SK-N-SH treated with all-trans-retinoic acid at 6 μM for 48 hours (cell line): ENCODE measurements at regions not wholly inside any gene's neighbourhood (a gene's known extent, or its start where the extent isn't known, plus 50 kb on each side); places are given as distances from the start of the nearest gene placed in this dataset.

Experiments
- ARNTL ChIP-seq: fragments of 450-650 bp; formaldehyde crosslinking; IDR thresholded peaks from 2 replicates; pipeline ENCODE4 v1.5.0; 2020; ENCODE audit warnings: low read depth, mild to moderate bottlenecking, moderate library complexity, borderline replicate concordance
- CREB5 ChIP-seq: fragments of 250-450 bp; sonication (Bioruptor Pico); IDR thresholded peaks from 2 replicates; pipeline ENCODE4 v1.5.1; 2020; ENCODE audit warnings: low read depth, mild to moderate bottlenecking, moderate library complexity
- CSRNP3 ChIP-seq: fragments of 250-450 bp; sonication (Bioruptor Pico); IDR thresholded peaks from 2 replicates; pipeline ENCODE4 v1.5.1; 2021; ENCODE audit warnings: mild to moderate bottlenecking, moderate library complexity
- GLIS3 ChIP-seq: fragments of 250-450 bp; sonication (Bioruptor Pico); IDR thresholded peaks from 2 replicates; pipeline ENCODE4 v1.5.0; 2020; ENCODE audit warnings: mild to moderate bottlenecking, moderate library complexity
- ISL1 ChIP-seq: fragments of 250-450 bp; sonication (Bioruptor Pico); IDR thresholded peaks from 2 replicates; pipeline ENCODE4 v2.1.2; 2022; ENCODE audit warnings: mild to moderate bottlenecking, moderate library complexity
- PATZ1 ChIP-seq: fragments of 250-450 bp; sonication (Bioruptor Pico); IDR thresholded peaks from 2 replicates; pipeline ENCODE4 v1.8.0; 2020; ENCODE audit warnings: mild to moderate bottlenecking, moderate library complexity, borderline replicate concordance
- PPARA ChIP-seq: fragments of 250-450 bp; sonication (Bioruptor Pico); IDR thresholded peaks from 2 replicates; pipeline ENCODE4 v1.5.0; 2020; ENCODE audit warnings: mild to moderate bottlenecking, borderline replicate concordance
- RARB ChIP-seq: fragments of 250-450 bp; sonication (Bioruptor Pico); IDR thresholded peaks from 2 replicates; pipeline ENCODE4 v1.8.0; 2021; ENCODE audit warnings: mild to moderate bottlenecking, moderate library complexity
- SNAI2 ChIP-seq: fragments of 250-450 bp; sonication (Bioruptor Pico); IDR thresholded peaks from 2 replicates; pipeline ENCODE4 v1.5.0; 2020; ENCODE audit warnings: mild to moderate bottlenecking, moderate library complexity
- TOX ChIP-seq: fragments of 250-450 bp; sonication (Bioruptor Pico); IDR thresholded peaks from 2 replicates; pipeline ENCODE4 v1.8.0; 2021; ENCODE audit warnings: mild to moderate bottlenecking, moderate library complexity, borderline replicate concordance
- ZC3H10 ChIP-seq: fragments of 250-450 bp; sonication (Bioruptor Pico); IDR thresholded peaks from 2 replicates; pipeline ENCODE4 v1.5.1; 2021; ENCODE audit warnings: mild to moderate bottlenecking, moderate library complexity
- ZFP3 ChIP-seq: fragments of 250-450 bp; sonication (Bioruptor Pico); IDR thresholded peaks from 2 replicates; pipeline ENCODE4 v1.5.0; 2020; ENCODE audit warnings: mild to moderate bottlenecking, moderate library complexity
- ZNF70 ChIP-seq: fragments of 450-650 bp; formaldehyde crosslinking; IDR thresholded peaks from 2 replicates; pipeline ENCODE4 v1.5.0; 2020; ENCODE audit warnings: mild to moderate bottlenecking, moderate library complexity
- ZNF8 ChIP-seq: fragments of 450-650 bp; formaldehyde crosslinking; IDR thresholded peaks from 2 replicates; pipeline ENCODE4 v1.5.0; 2020; ENCODE audit warnings: mild to moderate bottlenecking, moderate library complexity

- no peak for TF ChIP-seq CSRNP3
- TF ChIP-seq ISL1 (CRISPR knock-in tag) = no peak
- no peak for TF ChIP-seq ARNTL (CRISPR knock-in tag)
- TF ChIP-seq RARB (CRISPR knock-in tag) = no peak
- TF ChIP-seq ZC3H10 = no peak
- no peak for TF ChIP-seq PATZ1 (CRISPR knock-in tag)
- TF ChIP-seq GLIS3 (CRISPR knock-in tag) = no peak
- no peak for TF ChIP-seq ZNF8 (CRISPR knock-in tag)
- TF ChIP-seq ZFP3 (CRISPR knock-in tag) = no peak
- no peak for TF ChIP-seq ZNF70 (CRISPR knock-in tag)
- no peak for TF ChIP-seq PPARA
- no peak for TF ChIP-seq CREB5 (CRISPR knock-in tag)
- TF ChIP-seq SNAI2 (CRISPR knock-in tag) = no peak
- TF ChIP-seq TOX (CRISPR knock-in tag) = no peak
These were observed 501.0 kb downstream of the GLRX3 start for GRCh38 chr10:130637089-130637676.
